Upper lobe of left lung (tissue), 6 donors: ENCODE measurements at regions not wholly inside any gene's neighbourhood (a gene's known extent, or its start where the extent isn't known, plus 50 kb on each side); places are given as distances from the start of the nearest gene placed in this dataset.
"Not testable (repeated sequence)": the region's sequence is repeated elsewhere in the genome, so short reads cannot be mapped to it uniquely, and the experiment has no call there.

Experiments used
- ATAC-seq, 2 donors: fragments of 200-7000 bp; cut with Tn5 transposase; one replicate each; pipeline ENCODE4 v1.9.1; 2022; ENCODE audit warnings: mild to moderate bottlenecking in 2 of 2, moderate library complexity in 2 of 2; ENCODE audit not compliant: low FRiP score in 2 of 2
- DNase-seq, 2 donors: peaks; one replicate each; pipeline ENCODE4 v3.0.0-alpha.2; 2019 to 2020
- H3K27ac ChIP-seq, 4 donors: fragments of 200-600 bp; sonication (generic); one replicate each; pipeline ENCODE4 v1.5.1; 2016 to 2019
- H3K27me3 ChIP-seq, 4 donors: fragments of 200-600 bp; sonication (generic); one replicate each; pipeline ENCODE4 v1.5.1; 2017 to 2019
- H3K36me3 ChIP-seq, 4 donors: fragments of 200-600 bp; sonication (generic); one replicate each; pipeline ENCODE4 v1.5.1; 2016 to 2019
- H3K4me1 ChIP-seq, 4 donors: fragments of 200-600 bp; sonication (generic); one replicate each; pipeline ENCODE4 v1.5.1; 2018 to 2019
- H3K4me3 ChIP-seq, 4 donors: fragments of 200-600 bp; sonication (generic); one replicate each; pipeline ENCODE4 v1.5.1; 2017 to 2019; ENCODE audit warnings: mild to moderate bottlenecking in 2 of 4, moderate library complexity in 1 of 4
- H3K9me3 ChIP-seq, 4 donors: fragments of 200-600 bp; sonication (generic); one replicate each; pipeline ENCODE4 v1.5.1; 2018 to 2019
- CTCF ChIP-seq, 6 experiments: fragments of 450-650 bp in 4 of 6; fragments of 200-600 bp in 2 of 6; sonication (generic) in 2 of 6; IDR thresholded peaks; one replicate each; pipeline ENCODE4 v1.5.1; 2016 to 2019; ENCODE audit warnings: antibody characterized with exemption in 6 of 6
- EP300 ChIP-seq, 4 donors: sonication (generic); formaldehyde crosslinking; IDR thresholded peaks; one replicate each; pipeline ENCODE4 v1.5.1; 2017; ENCODE audit warnings: antibody characterized with exemption in 4 of 4, control low read depth in 2 of 4
- POLR2A ChIP-seq, 4 donors: fragments of 450-650 bp; IDR thresholded peaks; one replicate each; pipeline ENCODE4 v1.5.1; 2016 to 2017; ENCODE audit warnings: antibody characterized with exemption in 4 of 4, mild to moderate bottlenecking in 2 of 4
- POLR2AphosphoS5 ChIP-seq, 2 donors: sonication (generic); formaldehyde crosslinking; IDR thresholded peaks; one replicate each; pipeline ENCODE4 v1.5.1; 2017; ENCODE audit warnings: antibody characterized with exemption in 2 of 2
- WGBS, 2 donors: methylation state at CpG; one replicate each; pipeline ENCODE4 v1.1.5; 2017 to 2018; 5-methylcytosine and 5-hydroxymethylcytosine counted together
- donor health status: DM: no; HTN: no; CAD: no; lungs with moderate emphysema.
- donor health status: DM: no; HTN: yes; CAD: no; lungs with severe emphysema.

GRCh38 chr22:17285656-17286055 is 66.4 kb upstream of the ADA2 start:
- no peaks in the 10 kb centered on the region for H3K4me1 ChIP-seq
- ATAC-seq (no peak), DNase-seq (no peak)
- H3K27ac ChIP-seq = no peak overlapping the region
- H3K27me3 ChIP-seq = no peaks in the 10 kb centered on the region
- no peaks in the 10 kb centered on the region for H3K36me3 ChIP-seq
- no peaks in the 10 kb centered on the region for H3K9me3 ChIP-seq
- WGBS, 2 donors = 83 to 86% methylated on average over 3 of the region's 3 CpGs
- H3K4me3 ChIP-seq = no peak overlapping the region
- no peak for TF ChIP-seq POLR2A (IDR thresholded peaks at IDR 0.05)
- no peak for TF ChIP-seq CTCF (IDR thresholded peaks at IDR 0.05)
- TF ChIP-seq POLR2AphosphoS5 (IDR thresholded peaks at IDR 0.05) = no peak
- no peak for TF ChIP-seq EP300 (IDR thresholded peaks at IDR 0.05)

- Histone ChIP-seq H3K4me3 (no peak overlapping the region), H3K9me3 (no peaks in the 10 kb centered on the region), H3K27ac (no peak overlapping the region), H3K36me3 (no peaks in the 10 kb centered on the region), H3K27me3 (no peaks in the 10 kb centered on the region), H3K4me1 (no peaks in the 10 kb centered on the region)
- DNase-seq (no peak), ATAC-seq (no peak)
- TF ChIP-seq POLR2A (IDR thresholded peaks at IDR 0.05) (no peak), EP300 (IDR thresholded peaks at IDR 0.05) (no peak), POLR2AphosphoS5 (IDR thresholded peaks at IDR 0.05) (no peak), CTCF (IDR thresholded peaks at IDR 0.05) (no peak)
- WGBS, 2 donors = 68 to 71% methylated on average over 10 of the region's 10 CpGs
Measured at GRCh38 chr22:17284888-17285287, 65.7 kb upstream of the ADA2 start.

- DNase-seq (no peak), ATAC-seq (no peak)
- TF ChIP-seq CTCF (IDR thresholded peaks at IDR 0.05) = no peak
- TF ChIP-seq EP300 (IDR thresholded peaks at IDR 0.05) = no peak
- no peak for TF ChIP-seq POLR2AphosphoS5 (IDR thresholded peaks at IDR 0.05)
- TF ChIP-seq POLR2A (IDR thresholded peaks at IDR 0.05) = no peak
- WGBS, 2 donors = 66 to 71% methylated on average over 2 of the region's 2 CpGs
- no peaks in the 10 kb centered on the region for H3K9me3 ChIP-seq
- H3K27ac ChIP-seq = no peak overlapping the region
- H3K36me3 ChIP-seq = no peaks in the 10 kb centered on the region
- H3K4me3 ChIP-seq = no peak overlapping the region
- H3K4me1 ChIP-seq = no peaks in the 10 kb centered on the region
- H3K27me3 ChIP-seq = no peaks in the 10 kb centered on the region
Measured at GRCh38 chr22:17284466-17284865, 65.2 kb upstream of the ADA2 start.

- H3K27ac ChIP-seq, DNase-seq, H3K4me3 ChIP-seq, H3K36me3 ChIP-seq, ATAC-seq, H3K9me3 ChIP-seq, H3K27me3 ChIP-seq, H3K4me1 ChIP-seq: not testable (repeated sequence)
- 82 to 86% methylated on average over 10 of the region's 10 CpGs for WGBS, 2 donors
Measured at GRCh38 chr22:17283865-17284264, 64.6 kb upstream of the ADA2 start.

- Histone ChIP-seq H3K9me3 (no peaks in the 10 kb centered on the region), H3K36me3 (no peaks in the 10 kb centered on the region), H3K4me3 (no peak overlapping the region), H3K27ac (no peak overlapping the region), H3K27me3 (no peaks in the 10 kb centered on the region), H3K4me1 (no peaks in the 10 kb centered on the region)
- 86 to 89% methylated on average over 4 of the region's 4 CpGs for WGBS, 2 donors
- TF ChIP-seq EP300 (IDR thresholded peaks at IDR 0.05) (no peak), POLR2AphosphoS5 (IDR thresholded peaks at IDR 0.05) (no peak), CTCF (IDR thresholded peaks at IDR 0.05) (no peak), POLR2A (IDR thresholded peaks at IDR 0.05) (no peak)
- DNase-seq (no peak), ATAC-seq (no peak)
Measured at GRCh38 chr22:17283423-17283822, 64.2 kb upstream of the ADA2 start.
